ENCODE measurements at regions not wholly inside any gene's neighbourhood (a gene's known extent, or its start where the extent isn't known, plus 50 kb on each side); places are given as distances from the start of the nearest gene placed in this dataset.
A peak's percentile ranks its signal among the peaks of the same experiment; 100 is the strongest.
"Not testable (repeated sequence)": the region's sequence is repeated elsewhere in the genome, so short reads cannot be mapped to it uniquely, and the experiment has no call there.

GRCh38 chr3:127033171-127033570, 50.3 kb downstream of the PLXNA1 start:
- DNase-seq, result no peak

- no peak for DNase-seq
These were observed 50.9 kb downstream of the PLXNA1 start for GRCh38 chr3:127033786-127034185.

GRCh38 chr3:127034195-127034989, 51.5 kb downstream of the PLXNA1 start:
- DNase-seq, result no peak

GRCh38 chr3:127034990-127035652, 52.2 kb downstream of the PLXNA1 start:
- DNase-seq, result no peak

GRCh38 chr3:127035677-127036076, 52.8 kb downstream of the PLXNA1 start:
- DNase-seq, result no peak

GRCh38 chr3:127036209-127037020, 53.5 kb downstream of the PLXNA1 start:
- DNase-seq, result peak; percentile 25

- DNase-seq, result no peak
These were observed 54.1 kb downstream of the PLXNA1 start for GRCh38 chr3:127037021-127037400.

GRCh38 chr3:127037418-127037841, 54.5 kb downstream of the PLXNA1 start:
- no peak for DNase-seq

- no peak for DNase-seq
These were observed 55.1 kb downstream of the PLXNA1 start for GRCh38 chr3:127037971-127038446.

GRCh38 chr3:127038466-127038865, 55.6 kb downstream of the PLXNA1 start:
- DNase-seq, result no peak

- DNase-seq, result no peak
These were observed 56.1 kb downstream of the PLXNA1 start for GRCh38 chr3:127038923-127039581.

GRCh38 chr3:127039719-127040118, 56.8 kb downstream of the PLXNA1 start:
- DNase-seq, result no peak

GRCh38 chr3:127040216-127040615, 57.3 kb downstream of the PLXNA1 start:
- DNase-seq, result no peak

- DNase-seq, result no peak
These were observed 58.4 kb downstream of the PLXNA1 start for GRCh38 chr3:127041264-127041820.

GRCh38 chr3:127041933-127042332, 59.0 kb downstream of the PLXNA1 start:
- no peak for DNase-seq

GRCh38 chr3:127042634-127043033, 59.7 kb downstream of the PLXNA1 start:
- DNase-seq, result no peak

GRCh38 chr3:127043041-127043641, 60.2 kb downstream of the PLXNA1 start:
- no peak for DNase-seq

GRCh38 chr3:127043731-127044510, 61.0 kb downstream of the PLXNA1 start:
- no peak for DNase-seq

- no peak for DNase-seq
These were observed 62.1 kb downstream of the PLXNA1 start for GRCh38 chr3:127044996-127045395.

- no peak for DNase-seq
These were observed 62.6 kb downstream of the PLXNA1 start for GRCh38 chr3:127045435-127046045.

- not testable (repeated sequence) for DNase-seq
These were observed 63.8 kb downstream of the PLXNA1 start for GRCh38 chr3:127046690-127047089.
